OCI-LY1 (cell line): ENCODE measurements at regions not wholly inside any gene's neighbourhood (a gene's known extent, or its start where the extent isn't known, plus 50 kb on each side); places are given as distances from the start of the nearest gene placed in this dataset.

Experiments
- H2AFZ ChIP-seq: fragments of 200-600 bp; sonication (generic), shearing (Covaris generic); 2 replicates; pipeline ENCODE4 v1.6.0; 2014; ENCODE audit warnings: antibody characterized with exemption, mild to moderate bottlenecking, low read length
- H3F3A ChIP-seq: fragments of 200-600 bp; sonication (generic), shearing (Covaris generic); 2 replicates; pipeline ENCODE4 v1.6.0; 2014; ENCODE audit warnings: mild to moderate bottlenecking, antibody characterized with exemption, low read length, moderate library complexity; ENCODE audit not compliant: insufficient read depth
- H3K27ac ChIP-seq: fragments of 200-600 bp; sonication (generic); 2 replicates; pipeline ENCODE4 v1.5.1; 2014; ENCODE audit warnings: low read length, mixed run types, mild to moderate bottlenecking, low read depth; ENCODE audit not compliant: poor library complexity, severe bottlenecking
- H3K27me3 ChIP-seq: fragments of 200-600 bp; sonication (generic); 2 replicates; pipeline ENCODE4 v1.6.0; 2014; ENCODE audit warnings: antibody characterized with exemption, mild to moderate bottlenecking, low read length, moderate library complexity; ENCODE audit not compliant: insufficient read depth
- H3K36me3 ChIP-seq: fragments of 200-600 bp; sonication (generic); 2 replicates; pipeline ENCODE4 v1.6.1; 2014; ENCODE audit warnings: mild to moderate bottlenecking, antibody characterized with exemption, low read length, moderate library complexity, mixed read lengths; ENCODE audit not compliant: insufficient read depth
- H3K4me1 ChIP-seq: fragments of 200-600 bp; sonication (generic); 2 replicates; pipeline ENCODE4 v1.5.1; 2014; ENCODE audit warnings: mild to moderate bottlenecking, low read length, moderate library complexity; ENCODE audit not compliant: insufficient read depth, severe bottlenecking
- H3K4me2 ChIP-seq: fragments of 200-600 bp; sonication (generic), shearing (Covaris generic); 2 replicates; pipeline ENCODE4 v1.6.1; 2014; ENCODE audit warnings: low read length
- H3K4me3 ChIP-seq: fragments of 200-600 bp; sonication (generic); 2 replicates; pipeline ENCODE4 v1.5.1; 2014; ENCODE audit warnings: low read length, low read depth, mild to moderate bottlenecking, mixed read lengths; ENCODE audit not compliant: poor library complexity, severe bottlenecking
- H3K79me2 ChIP-seq: fragments of 200-600 bp; shearing (Covaris generic); 2 replicates; pipeline ENCODE4 v1.6.1; 2016; ENCODE audit warnings: mixed run types, low read length, mixed read lengths; ENCODE audit not compliant: insufficient read depth
- H3K9ac ChIP-seq: fragments of 200-600 bp; sonication (generic), shearing (Covaris generic); 2 replicates; pipeline ENCODE4 v1.6.1; 2014; ENCODE audit warnings: mild to moderate bottlenecking, low read length, mixed read lengths
- H3K9me2 ChIP-seq: fragments of 200-600 bp; sonication (generic), shearing (Covaris generic); 2 replicates; pipeline ENCODE4 v1.6.1; 2014; ENCODE audit warnings: low read depth, mild to moderate bottlenecking, low read length, mixed read lengths
- H3K9me3 ChIP-seq: fragments of 200-600 bp; shearing (Covaris generic); 2 replicates; pipeline ENCODE4 v1.6.1; 2014; ENCODE audit warnings: low read length, mixed read lengths
- H4K20me1 ChIP-seq: fragments of 200-600 bp; sonication (generic), shearing (Covaris generic); 2 replicates; pipeline ENCODE4 v1.6.0; 2016; ENCODE audit warnings: mild to moderate bottlenecking, low read length; ENCODE audit not compliant: insufficient read depth
- EZH2 ChIP-seq: fragments of 200-600 bp; sonication (generic), shearing (Covaris generic); IDR thresholded peaks from 2 replicates; pipeline ENCODE4 v1.8.0; 2017; ENCODE audit warnings: borderline replicate concordance, mixed run types, mild to moderate bottlenecking, antibody characterized with exemption, low read length, moderate library complexity, mixed read lengths
- TF ChIP-seq, protein P1 (sequence below): fragments of 200-600 bp; sonication (generic), shearing (Covaris generic); IDR thresholded peaks from 2 replicates; pipeline ENCODE4 v1.5.1; 2017; ENCODE audit warnings: mild to moderate bottlenecking, antibody characterized with exemption, low read length, moderate library complexity, mixed read lengths

DNA sequence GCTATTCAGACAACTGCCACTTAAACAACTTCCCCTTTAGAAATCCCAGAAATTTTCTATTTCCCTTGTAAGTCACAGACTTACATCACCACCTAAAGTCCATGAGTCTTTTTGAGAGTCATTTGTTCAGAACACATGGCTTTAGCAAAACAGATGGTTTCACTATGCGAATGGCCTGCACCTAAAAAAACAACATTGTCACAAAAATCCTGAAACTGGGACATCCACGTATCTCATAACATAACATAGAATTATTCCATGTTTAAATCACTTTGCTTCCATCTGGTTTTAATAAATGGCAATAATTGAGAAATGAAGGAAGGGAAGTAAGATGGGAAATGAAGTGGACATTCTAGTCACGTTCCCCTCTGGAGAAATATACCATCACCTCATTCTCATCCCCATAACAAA lies 155.3 kb upstream of the EDNRA start:
- TF ChIP-seq EZH2, result no peak
- TF ChIP-seq, protein P1, sequence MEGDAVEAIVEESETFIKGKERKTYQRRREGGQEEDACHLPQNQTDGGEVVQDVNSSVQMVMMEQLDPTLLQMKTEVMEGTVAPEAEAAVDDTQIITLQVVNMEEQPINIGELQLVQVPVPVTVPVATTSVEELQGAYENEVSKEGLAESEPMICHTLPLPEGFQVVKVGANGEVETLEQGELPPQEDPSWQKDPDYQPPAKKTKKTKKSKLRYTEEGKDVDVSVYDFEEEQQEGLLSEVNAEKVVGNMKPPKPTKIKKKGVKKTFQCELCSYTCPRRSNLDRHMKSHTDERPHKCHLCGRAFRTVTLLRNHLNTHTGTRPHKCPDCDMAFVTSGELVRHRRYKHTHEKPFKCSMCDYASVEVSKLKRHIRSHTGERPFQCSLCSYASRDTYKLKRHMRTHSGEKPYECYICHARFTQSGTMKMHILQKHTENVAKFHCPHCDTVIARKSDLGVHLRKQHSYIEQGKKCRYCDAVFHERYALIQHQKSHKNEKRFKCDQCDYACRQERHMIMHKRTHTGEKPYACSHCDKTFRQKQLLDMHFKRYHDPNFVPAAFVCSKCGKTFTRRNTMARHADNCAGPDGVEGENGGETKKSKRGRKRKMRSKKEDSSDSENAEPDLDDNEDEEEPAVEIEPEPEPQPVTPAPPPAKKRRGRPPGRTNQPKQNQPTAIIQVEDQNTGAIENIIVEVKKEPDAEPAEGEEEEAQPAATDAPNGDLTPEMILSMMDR, result no peak
- Histone ChIP-seq H3K9ac (no peak overlapping the region), H3K9me2 (no peaks in the 10 kb centered on the region), H2AFZ (no peak overlapping the region), H3K79me2 (no peaks in the 10 kb centered on the region), H4K20me1 (no peaks in the 10 kb centered on the region), H3K27me3 (no peaks in the 10 kb centered on the region), H3K4me1 (no peaks in the 10 kb centered on the region), H3K36me3 (no peaks in the 10 kb centered on the region), H3F3A (no peaks in the 10 kb centered on the region), H3K27ac (no peak overlapping the region), H3K4me2 (no peak overlapping the region), H3K4me3 (no peak overlapping the region), H3K9me3 (no peaks in the 10 kb centered on the region)

DNA sequence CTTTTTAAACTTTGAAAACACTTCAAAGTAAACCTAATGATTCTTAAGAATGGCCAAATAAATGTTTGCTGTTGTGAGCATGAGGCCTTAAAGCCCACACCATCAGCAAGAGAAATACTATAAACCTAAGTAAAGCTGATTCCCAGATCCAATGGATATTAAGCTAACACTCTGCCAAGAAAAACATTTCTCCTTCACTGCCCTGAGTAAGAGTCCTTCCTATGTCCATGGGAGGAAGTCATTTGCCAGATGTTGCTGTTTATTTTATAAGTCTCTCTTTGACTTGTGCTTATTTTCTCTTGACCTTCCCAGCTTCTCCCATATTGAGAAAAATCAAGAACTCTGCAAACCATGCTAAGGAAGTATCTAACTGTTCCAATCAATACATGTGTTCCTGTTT lies 154.3 kb upstream of the EDNRA start:
- no peaks in the 10 kb centered on the region for H3K27me3 ChIP-seq
- H3F3A ChIP-seq, result no peaks in the 10 kb centered on the region
- TF ChIP-seq, protein P1, result no peak
- TF ChIP-seq EZH2, result no peak
- H3K4me2 ChIP-seq, result no peak overlapping the region
- no peak overlapping the region for H3K27ac ChIP-seq
- no peak overlapping the region for H2AFZ ChIP-seq
- H3K4me3 ChIP-seq, result no peak overlapping the region
- H3K9me2 ChIP-seq, result no peaks in the 10 kb centered on the region
- H3K9ac ChIP-seq, result no peak overlapping the region
- H4K20me1 ChIP-seq, result no peaks in the 10 kb centered on the region
- H3K9me3 ChIP-seq, result no peaks in the 10 kb centered on the region
- H3K36me3 ChIP-seq, result no peaks in the 10 kb centered on the region
- H3K79me2 ChIP-seq, result no peaks in the 10 kb centered on the region
- no peaks in the 10 kb centered on the region for H3K4me1 ChIP-seq

DNA sequence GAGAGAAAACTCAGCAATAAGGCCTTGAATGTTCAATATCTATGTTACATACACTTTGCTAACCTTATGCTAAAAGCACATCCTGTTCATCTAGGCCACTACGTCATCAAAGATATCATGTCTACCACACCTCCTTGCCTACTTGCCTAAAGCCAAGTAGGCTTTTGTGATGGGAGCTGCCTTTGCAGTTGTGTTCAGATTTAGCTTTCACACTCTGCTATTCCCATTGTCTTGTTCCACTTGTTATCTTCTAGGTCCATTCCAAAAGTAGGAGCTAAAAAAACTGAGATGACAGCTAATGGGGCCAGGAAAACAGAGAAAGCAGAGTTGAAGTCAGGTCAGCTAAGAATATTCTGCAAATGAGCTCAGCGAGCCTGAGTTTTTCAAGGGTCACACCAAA lies 153.6 kb upstream of the EDNRA start:
- Histone ChIP-seq H3K4me1 (no peaks in the 10 kb centered on the region), H3K9ac (no peak overlapping the region), H3K9me3 (no peaks in the 10 kb centered on the region), H3K27ac (no peak overlapping the region), H3K36me3 (no peaks in the 10 kb centered on the region), H2AFZ (no peak overlapping the region), H3K27me3 (no peaks in the 10 kb centered on the region), H4K20me1 (no peaks in the 10 kb centered on the region), H3K4me3 (no peak overlapping the region), H3K9me2 (no peaks in the 10 kb centered on the region), H3K79me2 (no peaks in the 10 kb centered on the region), H3K4me2 (no peak overlapping the region), H3F3A (no peaks in the 10 kb centered on the region)
- TF ChIP-seq EZH2, result no peak
- TF ChIP-seq, protein P1, result no peak
